HG03460 (cell line): ENCODE measurements at regions not wholly inside any gene's neighbourhood (a gene's known extent, or its start where the extent isn't known, plus 50 kb on each side); places are given as distances from the start of the nearest gene placed in this dataset.

ENCODE experiments used
- ATAC-seq: cut with Tn5 transposase; IDR thresholded peaks from one replicate; pipeline ENCODE4 v1.9.1; 2021; ENCODE audit not compliant: unreplicated experiment

DNA sequence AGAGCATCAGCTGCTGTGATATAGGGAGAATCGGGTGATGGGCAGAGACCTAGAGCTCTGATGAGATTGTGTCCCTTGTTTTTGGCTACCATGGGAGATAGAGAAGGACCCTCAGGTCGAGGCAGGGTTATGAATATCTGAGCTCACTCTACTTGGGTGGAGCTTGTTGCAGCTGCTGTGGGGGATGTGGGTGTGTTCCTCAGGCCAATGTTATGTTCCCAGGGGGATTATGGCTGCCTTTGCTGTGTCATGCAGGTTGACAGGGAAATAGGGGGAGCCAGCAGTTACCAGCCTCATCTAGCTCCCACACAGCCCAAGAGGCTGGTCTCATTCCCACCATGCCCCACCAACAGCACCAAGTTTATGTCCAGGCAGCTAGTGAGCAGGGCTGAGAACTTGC lies 131.5 kb downstream of the TRIM42 start:
- no peak for ATAC-seq

DNA sequence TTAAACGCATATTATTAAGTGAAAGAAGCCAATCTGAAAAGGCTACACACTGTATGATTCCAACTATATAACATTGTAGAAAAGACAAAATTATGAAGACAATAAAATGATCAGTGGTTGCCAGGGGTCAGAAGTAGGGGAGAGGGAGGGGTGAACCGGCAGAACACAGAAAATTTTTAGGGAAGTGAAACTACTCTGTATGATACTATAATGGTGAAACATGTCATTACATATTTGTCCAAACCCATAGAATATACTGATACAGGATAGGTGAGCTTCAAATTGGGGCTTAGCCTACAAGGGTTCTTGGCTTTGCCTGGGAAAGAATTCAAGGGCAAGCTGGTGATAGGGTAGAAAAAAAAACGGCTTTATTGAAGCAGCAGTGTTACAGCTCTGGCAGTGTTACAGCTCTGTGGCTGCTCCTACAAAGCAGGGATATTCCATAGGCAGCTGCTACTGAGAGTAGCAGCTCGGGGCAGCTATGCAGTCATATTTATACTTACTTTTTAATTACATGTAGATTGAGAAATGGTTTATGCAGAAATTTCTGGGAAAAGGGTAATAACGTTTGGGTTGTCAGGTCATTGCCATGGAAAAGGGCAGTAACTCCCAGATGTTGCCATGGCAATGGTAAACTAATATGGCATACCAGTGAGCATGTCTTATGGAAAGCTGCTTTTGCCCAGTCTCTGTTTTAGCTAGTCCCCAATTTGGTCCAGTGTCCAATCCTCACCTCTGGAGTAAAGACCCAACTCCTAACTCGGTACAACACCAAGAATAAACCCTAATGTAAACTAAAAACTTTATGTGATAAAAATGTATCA lies 125.1 kb upstream of the SLC25A36 start:
- ATAC-seq: peak; percentile 93

DNA sequence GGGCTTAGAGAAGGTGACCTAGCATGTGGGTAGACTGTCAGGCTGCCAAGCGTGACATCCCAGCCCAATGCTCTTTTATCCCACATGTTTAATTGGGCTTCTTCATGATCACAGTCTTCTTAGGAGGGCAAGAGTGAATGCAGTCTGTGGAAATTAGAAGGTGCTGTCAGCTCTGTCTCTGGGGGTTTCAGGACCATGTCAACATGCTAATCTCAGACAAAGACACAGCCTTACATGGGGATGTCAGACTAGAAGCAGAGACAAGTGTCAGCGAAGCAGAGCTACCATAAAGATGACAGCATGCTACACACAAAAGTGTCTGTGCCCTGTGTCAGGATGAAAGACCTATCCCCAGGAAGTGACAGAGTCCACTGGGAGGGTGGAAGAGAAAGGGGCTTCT lies 120.1 kb upstream of the SLC25A36 start:
- ATAC-seq: no peak

DNA sequence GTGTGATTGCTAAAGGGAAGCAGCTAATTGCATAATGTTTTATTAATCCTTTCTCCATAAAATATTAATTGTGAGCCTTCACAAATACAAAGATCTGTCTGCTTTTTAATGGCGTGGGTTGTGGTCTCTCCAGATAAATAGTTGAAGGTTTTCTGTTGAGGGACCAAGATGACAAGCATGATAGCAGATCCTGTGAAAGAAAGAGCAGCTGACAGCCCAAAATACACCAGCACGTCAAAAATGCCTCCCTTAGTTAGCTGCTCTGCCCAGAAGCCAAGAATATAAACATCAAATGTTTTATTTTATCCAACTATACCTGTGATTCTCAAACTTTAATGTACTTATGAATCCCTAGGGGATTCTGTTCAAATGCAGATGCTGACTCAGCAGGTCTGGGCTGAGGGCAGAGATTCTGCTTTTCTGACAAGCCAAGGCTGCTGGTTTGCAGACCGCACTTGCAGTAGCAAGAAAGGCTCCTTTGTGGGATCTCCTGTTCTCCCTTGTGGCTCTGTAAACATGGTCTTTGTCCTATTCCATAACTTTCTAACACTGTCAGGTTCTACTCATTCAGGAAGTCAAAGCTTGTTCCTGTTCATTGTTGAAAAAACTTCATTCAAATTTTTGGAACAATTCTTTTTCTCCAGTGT lies 119.1 kb upstream of the SLC25A36 start:
- no peak for ATAC-seq

DNA sequence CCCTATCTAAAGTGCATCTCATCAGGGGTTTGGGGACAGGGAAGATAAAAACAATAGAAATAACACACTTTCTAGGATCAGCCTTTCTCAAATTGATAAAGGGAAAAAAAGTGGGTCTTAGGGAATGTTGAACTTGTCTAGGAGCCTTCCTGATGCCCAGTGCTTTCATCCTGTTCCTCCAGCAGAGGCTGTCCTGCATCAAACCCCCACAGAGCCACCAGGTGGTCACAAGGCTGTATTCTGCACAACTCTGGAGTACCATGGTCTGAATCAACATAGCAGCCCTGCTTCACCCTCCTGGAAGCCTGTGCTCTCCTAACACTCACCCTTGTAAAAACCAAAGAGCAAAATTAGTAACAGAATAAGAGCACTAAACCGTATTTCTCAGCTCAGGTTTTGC lies 118.5 kb upstream of the SLC25A36 start:
- no peak for ATAC-seq

DNA sequence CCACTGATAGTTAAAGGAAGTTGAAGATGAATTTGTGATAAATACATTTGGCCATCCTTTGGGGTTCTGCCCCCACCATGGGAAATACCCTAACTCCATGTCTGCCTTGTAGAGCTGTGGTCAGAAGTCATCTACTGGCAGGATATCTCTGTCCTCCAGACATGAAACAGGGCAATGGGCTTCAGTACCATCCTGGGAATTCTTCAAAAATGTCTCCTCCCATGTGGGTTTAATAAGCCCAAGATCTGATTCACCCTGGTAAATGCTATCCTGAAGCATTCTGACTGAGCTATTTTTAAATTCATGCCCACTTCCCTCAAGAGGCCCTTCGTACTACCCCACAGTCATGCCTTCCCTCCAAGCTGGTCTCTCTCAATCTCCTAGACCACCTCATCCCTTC lies 113.7 kb upstream of the SLC25A36 start:
- ATAC-seq: no peak

DNA sequence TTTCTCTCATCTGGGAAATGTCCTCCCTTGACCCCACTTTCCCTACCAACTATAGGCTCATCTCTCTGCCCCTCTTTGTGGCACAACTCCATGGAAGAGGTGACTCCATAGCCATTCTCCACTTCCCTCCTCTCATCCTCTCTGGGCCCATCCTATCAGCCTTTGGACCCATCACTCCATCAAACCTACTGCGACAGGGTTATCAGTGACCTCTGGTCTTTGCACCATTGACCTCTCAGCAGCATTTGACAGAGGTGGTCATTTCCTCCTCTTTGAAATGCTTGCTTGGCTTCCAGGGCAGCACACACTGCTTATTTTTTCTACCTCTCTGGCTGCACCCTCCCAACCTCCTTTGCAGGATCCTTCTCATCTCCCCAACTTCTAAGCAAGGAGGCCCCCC lies 113.1 kb upstream of the SLC25A36 start:
- ATAC-seq: no peak

DNA sequence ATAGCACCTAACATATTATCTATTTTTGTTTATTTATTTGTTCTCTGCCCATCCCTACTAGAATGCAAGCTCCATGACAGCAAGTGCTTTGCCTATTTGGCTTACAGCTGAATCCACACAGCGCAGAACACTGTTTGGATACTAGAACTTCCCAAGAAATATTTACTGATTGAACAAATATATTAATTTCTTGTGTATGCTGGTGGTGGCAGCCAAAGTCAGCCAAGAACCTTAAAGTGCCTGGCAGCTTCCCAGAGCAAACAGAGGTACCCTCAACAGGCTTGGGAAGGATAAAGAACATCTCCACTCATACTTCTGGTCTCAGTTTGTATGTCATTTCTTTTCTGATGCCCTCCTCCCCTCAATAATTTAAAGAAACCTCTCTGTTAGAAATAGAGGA lies 111.8 kb upstream of the SLC25A36 start:
- ATAC-seq: no peak

DNA sequence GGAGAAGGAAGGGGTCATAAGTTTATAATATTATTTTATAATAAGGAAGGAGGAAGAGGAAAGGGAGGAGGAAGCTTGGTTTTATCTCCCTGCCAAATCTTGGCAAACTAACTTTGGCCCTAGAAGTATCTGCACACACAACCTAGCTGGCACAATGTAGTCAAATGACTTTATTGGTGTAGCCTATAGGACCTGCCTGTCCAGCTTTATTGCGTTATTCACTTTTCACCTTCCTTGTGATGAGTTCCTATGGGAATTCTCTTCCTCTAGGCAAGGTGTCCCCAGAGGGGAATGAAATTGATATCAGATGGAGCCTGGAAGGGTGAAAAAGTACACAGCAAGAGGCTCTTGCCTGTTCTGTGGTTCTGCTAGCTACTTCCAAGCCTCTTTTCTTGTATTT lies 111.2 kb upstream of the SLC25A36 start:
- no peak for ATAC-seq

DNA sequence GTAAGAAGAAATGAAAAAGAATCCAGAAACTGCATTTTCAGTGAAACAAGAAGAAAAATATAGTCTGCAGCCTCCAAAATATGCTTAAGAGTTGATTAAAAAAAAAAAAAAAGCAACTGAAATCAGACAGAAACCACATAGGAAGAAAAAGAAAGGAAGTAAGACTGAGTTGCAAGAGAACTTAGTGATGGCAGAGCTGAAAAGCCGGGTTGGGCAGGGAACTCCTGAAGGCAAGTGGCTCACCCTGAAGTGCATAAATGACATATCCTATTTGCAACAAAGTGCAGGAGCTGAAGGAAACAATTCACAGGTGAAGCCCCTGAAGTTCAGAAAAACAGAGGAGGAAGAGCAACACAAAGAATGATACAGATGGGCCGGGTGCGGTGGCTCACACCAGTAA lies 108.8 kb upstream of the SLC25A36 start:
- no peak for ATAC-seq

DNA sequence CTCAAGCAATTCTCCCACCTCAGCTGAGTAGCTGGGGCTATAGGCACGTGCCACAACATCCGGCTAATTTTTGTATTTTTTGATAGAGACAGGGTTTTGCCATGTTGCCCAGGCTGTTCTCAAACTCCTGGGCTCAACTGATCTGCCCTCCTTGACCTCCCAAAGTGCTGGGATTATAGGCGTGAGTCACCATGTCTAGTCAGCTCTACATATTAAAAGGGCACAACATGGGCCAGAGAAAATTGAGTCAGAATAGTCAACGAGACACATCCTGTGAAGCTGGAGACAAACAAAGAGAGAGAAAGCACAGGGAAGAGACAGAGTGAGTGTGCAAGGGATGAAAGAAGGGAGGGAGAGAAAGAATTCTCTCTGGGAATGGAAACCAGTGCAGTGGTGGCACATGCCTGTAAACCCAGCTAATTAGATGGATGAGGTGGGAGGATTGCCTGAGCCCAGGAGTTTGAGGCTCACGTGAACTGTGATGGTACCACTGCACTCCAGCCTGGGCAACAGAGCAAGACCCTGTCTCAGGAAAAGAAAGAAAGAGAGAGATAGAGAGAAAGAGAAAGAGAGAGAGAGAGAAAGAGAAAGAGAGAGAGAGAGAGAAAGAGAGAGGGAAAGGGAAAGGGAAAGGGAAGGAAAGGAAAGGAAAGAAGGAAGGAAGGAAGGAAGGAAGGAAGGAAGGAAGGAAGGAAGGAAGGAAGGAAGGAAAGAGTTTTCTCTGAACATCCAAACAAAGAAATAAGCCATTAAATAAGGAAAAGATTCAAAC lies 107.2 kb upstream of the SLC25A36 start:
- ATAC-seq: no peak

DNA sequence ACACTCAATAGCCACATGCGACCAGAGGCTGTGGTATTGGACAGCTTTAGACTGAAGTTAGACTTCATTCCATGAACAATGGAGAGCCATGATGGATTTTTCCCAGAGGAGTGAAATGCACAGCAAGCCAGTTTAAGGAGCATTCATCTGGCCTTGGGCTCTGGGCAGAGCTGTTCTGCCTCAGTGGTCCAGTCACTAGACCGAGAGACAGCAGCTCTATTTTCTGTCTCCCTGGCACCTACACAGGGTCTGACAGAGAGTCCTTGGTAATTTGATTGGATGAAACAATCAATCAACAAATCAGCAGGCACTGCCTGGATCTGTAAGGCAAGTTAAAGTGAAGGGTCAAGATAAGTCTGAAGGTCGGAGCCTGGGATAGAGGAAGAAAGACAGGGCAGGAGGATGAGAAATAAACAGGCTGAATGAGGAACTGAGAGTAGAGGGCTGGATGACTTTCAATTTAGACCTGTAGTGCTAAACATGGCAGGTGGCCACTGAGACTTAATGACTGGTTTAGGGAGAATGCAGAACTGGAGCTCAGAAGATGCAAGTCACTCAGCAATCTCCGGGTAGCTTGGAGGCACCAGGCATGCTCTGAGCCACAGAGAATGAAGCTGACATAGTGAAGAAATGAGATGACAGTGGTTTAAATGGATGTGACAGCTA lies 98.5 kb upstream of the SLC25A36 start:
- peak; percentile 94 for ATAC-seq

DNA sequence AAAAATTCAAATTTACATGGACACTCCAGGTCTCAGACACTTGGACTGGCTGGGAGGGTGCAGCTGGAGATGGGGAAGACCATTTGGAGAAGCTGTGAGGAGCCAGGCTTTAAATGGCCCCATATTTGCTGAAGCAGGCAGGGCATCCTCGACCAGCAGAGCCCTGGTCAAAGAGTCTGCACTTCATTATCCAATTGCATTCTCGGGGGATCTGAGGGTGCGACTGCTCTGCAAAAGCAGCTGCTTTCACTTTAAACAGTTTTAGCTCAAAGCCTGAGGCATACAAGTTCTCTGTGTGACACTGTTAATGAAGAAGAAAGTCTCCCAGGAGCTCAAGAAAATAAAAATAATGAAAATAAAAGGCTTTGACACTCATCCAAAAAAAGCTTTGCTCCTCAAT lies 98.0 kb upstream of the SLC25A36 start:
- ATAC-seq: peak; percentile 3

DNA sequence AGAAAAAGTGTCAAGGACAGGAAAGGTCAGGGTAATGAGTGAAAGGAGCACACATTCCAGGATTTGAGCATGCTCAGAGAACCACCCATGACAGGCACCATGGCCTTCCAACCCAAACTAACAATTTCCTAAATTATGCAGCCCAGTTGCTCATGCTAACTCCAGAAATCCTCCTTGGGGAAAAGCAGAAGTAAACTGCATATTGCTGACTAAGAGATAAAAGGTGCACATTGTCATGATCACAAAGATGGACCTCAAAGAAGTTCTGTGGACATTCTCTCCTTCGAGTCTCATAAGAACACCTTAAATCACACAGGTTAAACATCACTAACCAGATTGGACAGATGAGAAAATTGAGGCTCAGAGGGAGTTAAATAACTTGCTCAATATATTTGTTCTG lies 97.6 kb upstream of the SLC25A36 start:
- ATAC-seq: no peak

DNA sequence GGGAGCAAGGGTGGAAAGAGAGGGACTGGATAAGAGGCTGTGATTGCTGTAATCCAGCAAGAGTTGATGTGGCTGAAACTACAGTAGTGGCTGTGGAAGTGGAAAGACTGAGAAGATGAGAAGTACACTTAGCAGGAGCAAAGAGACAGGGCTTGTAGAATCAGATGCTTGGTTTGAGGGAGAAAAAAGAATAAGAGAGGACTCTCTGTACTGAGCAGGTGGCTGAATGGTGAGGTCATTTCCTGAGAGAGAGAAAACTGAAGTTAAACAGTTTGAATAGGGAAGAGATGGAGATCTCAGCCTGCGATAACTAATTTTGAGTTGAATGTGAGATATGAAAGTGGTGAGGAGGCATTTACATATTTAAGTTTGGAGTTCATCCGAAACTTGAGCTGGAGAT lies 95.8 kb upstream of the SLC25A36 start:
- peak; percentile 39 for ATAC-seq

DNA sequence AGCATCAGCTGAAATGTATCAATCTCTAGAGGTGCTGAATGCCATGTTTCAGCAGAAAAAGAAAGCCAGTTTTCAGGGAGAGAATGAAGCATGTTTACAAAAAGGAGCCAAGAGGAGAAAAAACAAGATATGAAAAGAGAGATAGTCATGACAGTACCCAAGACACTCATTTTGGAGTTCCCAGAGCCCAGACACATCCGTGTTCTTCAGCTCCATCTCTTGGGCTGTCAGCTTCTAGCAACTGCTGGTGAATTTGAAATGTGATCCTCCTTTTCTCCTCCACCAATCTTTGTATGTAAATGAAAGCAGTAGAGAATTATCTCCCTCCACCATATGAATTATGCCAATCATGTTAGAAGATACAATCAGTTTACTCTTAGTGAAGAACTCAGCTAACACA lies 93.0 kb upstream of the SLC25A36 start:
- no peak for ATAC-seq

DNA sequence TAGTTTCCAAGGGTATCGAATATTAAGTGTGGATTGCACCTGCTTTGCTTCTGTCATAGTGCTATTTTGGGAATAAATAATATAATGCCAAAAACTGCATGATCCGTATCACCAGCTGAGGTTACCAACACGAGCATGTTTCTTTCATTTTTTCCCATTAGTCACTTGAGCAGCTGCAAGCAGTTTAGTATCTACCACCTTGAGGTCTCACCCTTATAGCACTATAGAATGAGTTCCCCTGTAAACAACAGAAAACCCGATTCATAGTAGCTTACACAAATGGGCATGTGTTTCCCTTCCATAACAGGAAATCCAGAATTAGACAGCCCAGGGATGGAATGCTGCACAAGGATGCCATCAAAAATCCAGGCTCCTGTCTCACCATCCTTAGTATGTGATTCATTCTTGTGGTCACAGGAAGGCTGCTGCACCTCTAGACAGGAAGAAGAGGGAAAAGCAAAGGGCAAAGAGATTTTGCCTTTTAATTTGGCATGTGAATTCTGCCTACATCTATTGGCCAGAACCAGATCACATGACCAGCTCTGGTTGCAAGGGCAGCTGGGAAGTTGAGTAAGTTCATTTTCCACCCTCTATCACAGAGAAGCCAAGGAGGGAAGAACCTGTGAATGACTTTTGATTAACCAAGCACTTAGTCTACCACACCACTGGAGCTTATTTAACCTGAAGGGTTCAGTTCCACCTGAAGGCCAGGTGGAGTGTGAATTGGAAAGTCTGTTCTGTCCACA lies 91.3 kb upstream of the SLC25A36 start:
- ATAC-seq: no peak

DNA sequence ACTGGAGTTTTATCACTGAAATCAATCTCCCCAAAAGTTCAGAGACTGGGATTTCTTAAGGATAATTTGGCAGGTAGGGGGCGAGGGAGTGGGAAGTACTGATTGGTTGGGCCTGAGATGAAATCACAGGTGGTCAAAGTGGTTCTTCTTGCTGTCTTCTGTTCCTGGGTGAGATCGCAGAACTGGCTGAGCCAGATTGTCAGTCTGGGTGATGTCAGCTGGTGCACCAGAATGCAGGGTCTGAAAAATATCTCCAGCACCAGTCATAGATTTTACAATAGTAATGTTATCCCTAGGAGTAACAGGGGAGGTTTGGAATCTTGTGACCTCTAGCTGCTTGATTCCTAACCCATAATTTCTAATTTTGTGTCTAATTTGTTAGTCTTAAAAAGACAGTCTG lies 86.7 kb upstream of the SLC25A36 start:
- ATAC-seq: no peak

DNA sequence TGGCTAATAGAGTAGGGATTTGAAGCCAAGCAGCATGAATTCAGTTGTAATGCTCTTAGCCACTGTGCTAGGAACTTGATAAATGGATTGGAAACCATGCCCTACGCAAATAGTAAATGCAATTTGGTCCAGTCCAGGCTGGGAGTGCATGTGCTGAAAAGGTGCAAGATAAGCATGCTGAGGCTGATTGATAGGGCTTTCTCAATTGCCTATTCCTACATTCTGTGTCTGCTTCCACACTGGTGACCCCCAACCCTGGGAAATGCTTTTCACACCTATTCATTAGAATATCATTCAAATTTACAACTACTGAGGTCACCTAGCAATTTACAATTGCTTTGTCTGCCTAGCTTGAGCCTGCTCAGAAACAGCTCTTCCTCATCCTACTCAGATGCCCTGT lies 84.7 kb upstream of the SLC25A36 start:
- no peak for ATAC-seq

DNA sequence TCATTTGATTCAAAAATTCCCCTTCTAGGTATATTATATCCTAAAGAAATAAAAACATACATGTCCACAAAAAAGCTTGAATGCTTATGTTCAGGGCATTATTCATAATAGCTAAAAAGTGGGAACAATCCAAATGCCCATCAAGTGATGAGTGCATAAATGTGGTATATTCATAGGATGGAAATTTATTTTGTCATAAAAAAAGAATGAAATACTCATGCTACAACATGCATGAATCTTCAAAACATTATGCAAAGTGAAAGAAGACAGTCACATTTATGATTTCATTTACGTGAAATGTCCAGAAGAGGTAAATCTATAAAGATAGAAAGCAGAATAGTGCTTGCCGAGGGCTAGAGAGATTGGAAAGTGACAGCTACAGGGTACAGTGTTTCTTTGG lies 83.6 kb upstream of the SLC25A36 start:
- no peak for ATAC-seq
